Caco-2 (cell line): ENCODE measurements at regions not wholly inside any gene's neighbourhood (a gene's known extent, or its start where the extent isn't known, plus 50 kb on each side); places are given as distances from the start of the nearest gene placed in this dataset.

ENCODE experiments used
- BruUV-seq: library from RNA; stranded (reverse); fragments of 400-500 nt; replicated peaks from 2 replicates; lab custom pipeline; 2021; lab: Mats Ljungman, UMichigan
- CTCF ChIA-PET: fragments of 300-600 bp; sonication (Branson Sonifier 250); formaldehyde crosslinking; loops from one replicate; lab custom pipeline; 2022; ENCODE audit warnings: antibody characterized with exemption; lab: Charles Lee
- POLR2A ChIA-PET: fragments of 300-600 bp; sonication (Branson Sonifier 250); formaldehyde crosslinking; loops from one replicate; lab custom pipeline; 2022; ENCODE audit warnings: antibody characterized with exemption; lab: Charles Lee
- DNase-seq, 2 experiments: peaks; one replicate each; pipeline versions ENCODE4 v3.0.0 to v3.0.0-alpha.2; 2020 to 2022
- H3K27me3 ChIP-seq: replicated peaks from 2 replicates; pipeline ENCODE4 v1.6.0; 2011; ENCODE audit warnings: low read length; ENCODE audit not compliant: control insufficient read depth, insufficient read depth
- H3K36me3 ChIP-seq: 2 replicates; pipeline ENCODE4 v1.5.1; 2011; ENCODE audit warnings: low read length; ENCODE audit not compliant: control insufficient read depth, insufficient read depth
- H3K4me1 ChIP-seq: fragments of 250-450 bp; sonication (Bioruptor Pico); 2 replicates; pipeline ENCODE4 v1.5.1; 2020; ENCODE audit warnings: mild to moderate bottlenecking
- H3K4me3 ChIP-seq: 2 replicates; pipeline ENCODE4 v1.5.1; 2011; ENCODE audit warnings: low read depth, mild to moderate bottlenecking, control low read depth, low read length
- H3K9me3 ChIP-seq: fragments of 250-450 bp; sonication (Bioruptor Pico); 2 replicates; pipeline ENCODE4 v1.5.1; 2020; ENCODE audit warnings: mild to moderate bottlenecking, moderate library complexity
- H3K27ac Mint-ChIP-seq: one replicate; pipeline ENCODE4 v1.8.0; 2022; ENCODE audit warnings: mixed read lengths; ENCODE audit not compliant: unreplicated experiment
- H3K27me3 Mint-ChIP-seq: one replicate; pipeline ENCODE4 v1.8.0; 2022; ENCODE audit warnings: mixed read lengths; ENCODE audit not compliant: insufficient read depth, unreplicated experiment
- H3K36me3 Mint-ChIP-seq: one replicate; pipeline ENCODE4 v1.8.0; 2022; ENCODE audit warnings: mild to moderate bottlenecking, mixed read lengths; ENCODE audit not compliant: insufficient read depth, unreplicated experiment
- H3K4me1 Mint-ChIP-seq: one replicate; pipeline ENCODE4 v1.8.0; 2022; ENCODE audit warnings: low read depth, mixed read lengths; ENCODE audit not compliant: unreplicated experiment
- H3K4me3 Mint-ChIP-seq: one replicate; pipeline ENCODE4 v1.8.0; 2022; ENCODE audit warnings: mild to moderate bottlenecking, moderate library complexity, mixed read lengths; ENCODE audit not compliant: unreplicated experiment
- H3K9me3 Mint-ChIP-seq: one replicate; pipeline ENCODE4 v1.8.0; 2022; ENCODE audit warnings: mixed read lengths; ENCODE audit not compliant: unreplicated experiment
- intact Hi-C: fragments of 100-400 bp; cut with micrococcal nuclease; formaldehyde crosslinking; loops from one replicate; pipeline ENCODE4 v1.10.0; 2022; ENCODE audit not compliant: unreplicated experiment
- TF ChIP-seq, protein P1 (sequence below), 2 experiments: fragments of 200-600 bp in 1 of 2; IDR thresholded peaks; 1 replicate in 1 of 2; 2 replicates in 1 of 2; pipeline versions ENCODE4 v1.5.1 to v1.8.0; 2011 to 2022; ENCODE audit warnings: antibody characterized with exemption in 1 of 2, control low read depth in 1 of 2, inconsistent platforms in 1 of 2, low read depth in 1 of 2, low read length in 1 of 2, mild to moderate bottlenecking in 1 of 2, moderate library complexity in 1 of 2; ENCODE audit not compliant: insufficient read depth in 1 of 2, severe bottlenecking in 1 of 2, unreplicated experiment in 1 of 2

DNA sequence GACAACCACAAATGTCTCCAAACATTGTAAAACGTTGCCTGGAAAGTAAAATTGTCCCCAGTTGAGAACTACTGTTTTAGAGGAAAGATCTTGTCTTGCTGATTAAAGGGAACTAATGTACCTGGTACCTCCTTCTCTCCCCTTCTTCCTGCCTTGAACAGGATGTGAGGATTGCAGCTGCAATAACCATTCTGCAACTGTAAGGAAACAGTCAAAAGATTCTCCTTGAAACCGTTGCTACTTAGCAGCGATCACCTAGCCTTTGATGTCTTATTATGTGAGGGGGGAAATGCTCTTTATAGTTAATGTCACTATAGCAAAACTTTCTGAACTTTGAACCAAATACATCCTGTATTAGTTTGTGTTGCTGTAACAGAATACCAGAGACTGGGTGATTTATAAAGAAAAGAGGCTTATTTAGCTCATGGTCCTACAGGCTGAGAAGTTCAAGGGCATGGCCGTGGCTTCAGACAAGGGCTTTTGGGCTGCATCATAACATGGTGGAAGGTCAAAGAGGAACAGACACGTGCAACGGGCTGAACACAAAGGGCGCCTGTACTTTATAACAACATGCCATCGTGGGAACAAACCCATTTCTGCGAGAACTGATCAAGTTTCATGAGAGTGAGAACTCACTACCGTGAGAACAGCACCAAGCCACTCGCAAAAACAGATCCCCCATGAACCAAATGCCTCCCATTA, 54.2 kb upstream of the PARD3 start:
- DNase-seq, result no peak
- Mint-ChIP-seq H3K9me3 (no peaks in the 10 kb centered on the region), H3K36me3 (no peaks in the 10 kb centered on the region), H3K27me3 (peaks cover 14% of the 10 kb centered on the region), H3K27ac (no peak overlapping the region), H3K4me3 (no peak overlapping the region), H3K4me1 (no peaks in the 10 kb centered on the region)
- TF ChIP-seq, protein P1, sequence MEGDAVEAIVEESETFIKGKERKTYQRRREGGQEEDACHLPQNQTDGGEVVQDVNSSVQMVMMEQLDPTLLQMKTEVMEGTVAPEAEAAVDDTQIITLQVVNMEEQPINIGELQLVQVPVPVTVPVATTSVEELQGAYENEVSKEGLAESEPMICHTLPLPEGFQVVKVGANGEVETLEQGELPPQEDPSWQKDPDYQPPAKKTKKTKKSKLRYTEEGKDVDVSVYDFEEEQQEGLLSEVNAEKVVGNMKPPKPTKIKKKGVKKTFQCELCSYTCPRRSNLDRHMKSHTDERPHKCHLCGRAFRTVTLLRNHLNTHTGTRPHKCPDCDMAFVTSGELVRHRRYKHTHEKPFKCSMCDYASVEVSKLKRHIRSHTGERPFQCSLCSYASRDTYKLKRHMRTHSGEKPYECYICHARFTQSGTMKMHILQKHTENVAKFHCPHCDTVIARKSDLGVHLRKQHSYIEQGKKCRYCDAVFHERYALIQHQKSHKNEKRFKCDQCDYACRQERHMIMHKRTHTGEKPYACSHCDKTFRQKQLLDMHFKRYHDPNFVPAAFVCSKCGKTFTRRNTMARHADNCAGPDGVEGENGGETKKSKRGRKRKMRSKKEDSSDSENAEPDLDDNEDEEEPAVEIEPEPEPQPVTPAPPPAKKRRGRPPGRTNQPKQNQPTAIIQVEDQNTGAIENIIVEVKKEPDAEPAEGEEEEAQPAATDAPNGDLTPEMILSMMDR (IDR thresholded peaks at IDR 0.05; ENCODE audit: insufficient read depth in 1 of 2, low read depth in 1 of 2, low read length in 1 of 2, severe bottlenecking in 1 of 2, unreplicated experiment in 1 of 2), result no peak
- Histone ChIP-seq H3K4me1 (no peaks in the 10 kb centered on the region), H3K9me3 (no peaks in the 10 kb centered on the region), H3K36me3 (no peaks in the 10 kb centered on the region), H3K27me3 (peaks cover 2% of the 10 kb centered on the region; the same call in 1 of the 2 replicates), H3K4me3 (no peak overlapping the region)
- ChIA-PET CTCF (no interaction called here), POLR2A (no interaction called here)
- intact Hi-C loops, result no loop called here
- no TSS peak for BruUV-seq

DNA sequence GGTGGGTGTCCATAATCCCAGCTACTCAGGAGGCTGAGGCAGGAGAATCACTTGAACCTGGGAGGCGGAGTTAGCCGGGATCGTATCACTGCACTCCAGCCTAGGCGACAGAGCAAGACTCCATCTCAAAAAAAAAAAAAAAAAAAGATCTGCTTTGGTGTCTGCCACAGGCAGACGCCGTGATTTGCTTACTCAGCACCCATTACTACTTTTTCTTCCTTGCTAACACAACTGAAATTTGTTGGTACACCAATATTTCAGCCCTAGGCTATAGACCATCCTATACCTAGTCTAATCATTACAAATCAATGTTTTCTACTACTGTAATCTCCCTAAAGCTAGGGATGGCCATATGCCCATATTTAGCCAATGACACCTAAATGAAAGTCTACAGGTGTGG, 53.5 kb upstream of the PARD3 start:
- no peak for DNase-seq
- Histone ChIP-seq H3K36me3 (no peaks in the 10 kb centered on the region), H3K4me3 (no peak overlapping the region), H3K9me3 (no peaks in the 10 kb centered on the region), H3K27me3 (peaks cover 2% of the 10 kb centered on the region; the same call in 1 of the 2 replicates), H3K4me1 (no peaks in the 10 kb centered on the region)
- no TSS peak for BruUV-seq
- ChIA-PET POLR2A (no interaction called here), CTCF (no interaction called here)
- no peak overlapping the region for H3K27ac Mint-ChIP-seq
- H3K4me3 Mint-ChIP-seq, result no peak overlapping the region
- peaks cover 10% of the 10 kb centered on the region for H3K27me3 Mint-ChIP-seq
- H3K36me3 Mint-ChIP-seq, result no peaks in the 10 kb centered on the region
- intact Hi-C loops, result no loop called here
- TF ChIP-seq, protein P1 (IDR thresholded peaks at IDR 0.05; ENCODE audit: insufficient read depth in 1 of 2, low read depth in 1 of 2, low read length in 1 of 2, severe bottlenecking in 1 of 2, unreplicated experiment in 1 of 2), result no peak
- no peaks in the 10 kb centered on the region for H3K9me3 Mint-ChIP-seq
- no peaks in the 10 kb centered on the region for H3K4me1 Mint-ChIP-seq

DNA sequence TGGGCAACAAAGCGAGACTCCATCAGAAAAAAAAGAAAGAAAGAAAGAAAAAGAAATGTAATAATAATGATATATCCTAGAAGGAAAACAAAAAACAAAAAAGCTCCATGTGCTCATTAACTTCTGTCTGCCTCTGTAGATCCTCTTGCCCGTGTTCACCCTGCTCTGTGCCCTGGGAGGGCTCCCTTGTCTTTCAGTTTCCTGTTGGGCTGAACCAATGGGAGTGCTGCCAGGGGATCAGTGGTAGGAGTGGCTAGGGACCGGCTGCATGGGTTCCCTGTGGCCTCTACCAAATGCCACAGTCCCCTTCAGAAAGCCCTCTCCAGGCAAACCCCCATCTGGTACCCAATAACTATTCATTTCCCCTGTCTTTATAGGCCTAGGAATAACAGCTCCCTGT, 51.8 kb upstream of the PARD3 start:
- no peaks in the 10 kb centered on the region for H3K9me3 Mint-ChIP-seq
- no peaks in the 10 kb centered on the region for H3K36me3 Mint-ChIP-seq
- no peaks in the 10 kb centered on the region for H3K27me3 Mint-ChIP-seq
- CTCF ChIA-PET, result no interaction called here
- intact Hi-C loops, result no loop called here
- no peak overlapping the region for H3K4me3 Mint-ChIP-seq
- H3K4me3 ChIP-seq, result no peak overlapping the region
- DNase-seq, result no peak
- H3K9me3 ChIP-seq, result no peaks in the 10 kb centered on the region
- H3K4me1 Mint-ChIP-seq, result no peaks in the 10 kb centered on the region
- no peak overlapping the region for H3K27ac Mint-ChIP-seq
- POLR2A ChIA-PET, result no interaction called here
- BruUV-seq, result no TSS peak
- peaks cover 2% of the 10 kb centered on the region; the same call in 1 of the 2 replicates for H3K27me3 ChIP-seq
- H3K4me1 ChIP-seq, result no peaks in the 10 kb centered on the region
- TF ChIP-seq, protein P1 (IDR thresholded peaks at IDR 0.05; ENCODE audit: insufficient read depth in 1 of 2, low read depth in 1 of 2, low read length in 1 of 2, severe bottlenecking in 1 of 2, unreplicated experiment in 1 of 2), result no peak
- no peaks in the 10 kb centered on the region for H3K36me3 ChIP-seq
